ENCODE measurements at regions not wholly inside any gene's neighbourhood (a gene's known extent, or its start where the extent isn't known, plus 50 kb on each side); places are given as distances from the start of the nearest gene placed in this dataset.

GRCh38 chr2:150389447-150389846, 98.0 kb downstream of the RND3 start:
- H3K27me3 Mint-ChIP-seq (ENCODE audit: low read depth, poor library complexity): no peaks in the 10 kb centered on the region
- H3K27ac Mint-ChIP-seq: no peak overlapping the region
- TF ChIP-seq CTCF (IDR thresholded peaks at IDR 0.05): no peak
- peaks cover 14% of the 10 kb centered on the region for H3K4me1 Mint-ChIP-seq
- H3K36me3 Mint-ChIP-seq (ENCODE audit: low read depth): peaks cover 6% of the 10 kb centered on the region
- no peak overlapping the region for H3K4me3 Mint-ChIP-seq
- no peak for DNase-seq
- peaks cover 38% of the 10 kb centered on the region for H3K9me3 Mint-ChIP-seq

DNA sequence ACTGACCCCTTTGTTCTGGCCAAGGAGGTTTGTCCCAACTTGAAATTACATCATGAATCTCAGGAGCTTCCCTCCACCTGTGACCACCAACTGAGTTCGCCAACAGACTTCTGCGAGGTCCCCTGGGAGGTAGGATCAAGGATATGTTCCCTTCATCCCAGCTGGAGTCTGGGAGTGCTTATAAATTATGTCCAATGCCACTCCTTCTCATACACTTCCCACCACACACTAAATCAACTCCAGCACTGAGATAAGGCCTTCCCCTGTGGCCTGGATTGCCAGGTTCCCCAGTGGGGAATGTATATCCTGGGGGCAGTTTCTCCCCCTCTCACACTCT, 99.2 kb downstream of the RND3 start:
- no peak overlapping the region for H3K27ac Mint-ChIP-seq
- no peak overlapping the region for H3K4me3 Mint-ChIP-seq
- TF ChIP-seq CTCF (IDR thresholded peaks at IDR 0.05): no peak
- peaks cover 14% of the 10 kb centered on the region for H3K4me1 Mint-ChIP-seq
- DNase-seq: no peak
- no peaks in the 10 kb centered on the region for H3K27me3 Mint-ChIP-seq (ENCODE audit: low read depth, poor library complexity)
- H3K9me3 Mint-ChIP-seq: peaks cover 50% of the 10 kb centered on the region
- peaks cover 17% of the 10 kb centered on the region for H3K36me3 Mint-ChIP-seq (ENCODE audit: low read depth)

DNA sequence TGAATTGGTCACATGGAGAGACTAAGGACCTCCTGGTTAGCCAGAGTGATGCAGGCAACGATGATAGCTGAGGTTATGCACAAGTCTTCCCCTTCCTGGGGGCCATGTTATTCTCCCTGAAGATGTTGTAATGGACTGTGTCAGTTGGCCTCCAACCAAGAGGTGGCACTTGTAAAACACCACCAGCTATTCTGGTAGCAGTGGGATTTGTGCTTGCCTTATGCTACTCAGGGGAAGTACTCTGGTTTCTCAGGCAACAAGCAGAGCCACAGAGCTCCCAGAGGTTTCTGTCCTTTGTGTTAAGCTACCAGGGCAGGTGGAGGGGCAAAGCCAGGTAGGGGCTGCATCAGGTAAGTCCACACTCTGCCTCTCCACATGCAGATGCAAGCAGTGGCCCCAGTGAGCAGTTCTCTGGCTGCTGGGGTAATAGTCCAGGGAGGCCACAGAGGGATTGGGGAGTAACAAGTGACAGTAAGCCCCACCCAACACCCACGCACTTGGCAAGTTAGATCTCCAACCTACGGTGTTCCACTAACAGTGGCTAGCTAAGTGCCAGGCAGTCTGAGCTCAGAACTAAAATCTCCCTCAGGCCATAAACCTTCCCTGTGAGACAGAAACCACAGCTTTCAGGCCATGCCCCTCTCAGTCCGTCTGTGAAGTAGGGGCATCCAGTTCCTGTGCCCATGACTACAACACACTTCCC, 99.7 kb downstream of the RND3 start:
- no peaks in the 10 kb centered on the region for H3K27me3 Mint-ChIP-seq (ENCODE audit: low read depth, poor library complexity)
- DNase-seq: no peak
- peaks cover 22% of the 10 kb centered on the region for H3K36me3 Mint-ChIP-seq (ENCODE audit: low read depth)
- H3K4me1 Mint-ChIP-seq: peaks cover 14% of the 10 kb centered on the region
- H3K27ac Mint-ChIP-seq: no peak overlapping the region
- no peak for TF ChIP-seq CTCF (IDR thresholded peaks at IDR 0.05)
- no peak overlapping the region for H3K4me3 Mint-ChIP-seq
- H3K9me3 Mint-ChIP-seq: peaks cover 55% of the 10 kb centered on the region

DNA sequence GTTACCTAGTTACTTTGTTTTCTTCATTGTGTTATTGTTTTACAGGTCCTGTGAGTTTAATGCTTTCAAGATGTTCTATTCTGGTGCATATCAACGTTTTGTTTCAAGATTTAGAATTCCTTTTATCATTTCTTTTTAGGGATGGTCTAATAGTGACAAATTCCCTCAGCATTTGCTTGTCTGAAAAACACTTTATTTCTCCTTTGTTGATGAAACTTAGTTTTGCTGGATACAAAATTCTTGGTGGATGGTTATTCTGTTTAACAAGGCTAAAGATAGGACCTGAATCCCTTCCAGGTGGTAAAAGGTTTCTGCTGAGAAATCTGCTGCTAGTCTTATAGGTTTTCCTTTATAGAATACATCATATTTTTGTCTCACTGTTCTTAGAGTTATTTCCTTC, 102.3 kb downstream of the RND3 start:
- no peak overlapping the region for H3K4me3 Mint-ChIP-seq
- H3K27ac Mint-ChIP-seq: no peak overlapping the region
- DNase-seq: no peak
- peaks cover 8% of the 10 kb centered on the region for H3K4me1 Mint-ChIP-seq
- TF ChIP-seq CTCF (IDR thresholded peaks at IDR 0.05): no peak
- H3K36me3 Mint-ChIP-seq (ENCODE audit: low read depth): peaks cover 30% of the 10 kb centered on the region
- no peaks in the 10 kb centered on the region for H3K27me3 Mint-ChIP-seq (ENCODE audit: low read depth, poor library complexity)
- peaks cover 71% of the 10 kb centered on the region for H3K9me3 Mint-ChIP-seq

GRCh38 chr2:150383587-150383986, 103.9 kb downstream of the RND3 start:
- no peak for TF ChIP-seq CTCF (IDR thresholded peaks at IDR 0.05)
- DNase-seq: no peak
- peaks cover 30% of the 10 kb centered on the region for H3K36me3 Mint-ChIP-seq (ENCODE audit: low read depth)
- peaks cover 71% of the 10 kb centered on the region for H3K9me3 Mint-ChIP-seq
- H3K4me1 Mint-ChIP-seq: peaks cover 8% of the 10 kb centered on the region
- H3K27me3 Mint-ChIP-seq (ENCODE audit: low read depth, poor library complexity): no peaks in the 10 kb centered on the region
- no peak overlapping the region for H3K27ac Mint-ChIP-seq
- no peak overlapping the region for H3K4me3 Mint-ChIP-seq

- Mint-ChIP-seq H3K4me3 (no peak overlapping the region), H3K27ac (no peak overlapping the region), H3K36me3 (ENCODE audit: low read depth) (peaks cover 22% of the 10 kb centered on the region), H3K27me3 (ENCODE audit: low read depth, poor library complexity) (no peaks in the 10 kb centered on the region), H3K4me1 (peaks cover 36% of the 10 kb centered on the region), H3K9me3 (peaks cover 35% of the 10 kb centered on the region)
- no peak for TF ChIP-seq CTCF (IDR thresholded peaks at IDR 0.05)
- no peak for DNase-seq
Measured at GRCh38 chr2:150379166-150379565, 108.3 kb downstream of the RND3 start.

Measured in nephron progenitor cell (in vitro differentiated cells).